HG03159 (cell line): ENCODE measurements at regions not wholly inside any gene's neighbourhood (a gene's known extent, or its start where the extent isn't known, plus 50 kb on each side); places are given as distances from the start of the nearest gene placed in this dataset.

Experiments
- ATAC-seq: cut with Tn5 transposase; IDR thresholded peaks from one replicate; pipeline ENCODE4 v1.9.1; 2021; ENCODE audit warnings: mild to moderate bottlenecking, moderate library complexity; ENCODE audit not compliant: unreplicated experiment

GRCh38 chr11:76298255-76298654, 82.7 kb downstream of the THAP12 start:
- ATAC-seq, result no peak

DNA sequence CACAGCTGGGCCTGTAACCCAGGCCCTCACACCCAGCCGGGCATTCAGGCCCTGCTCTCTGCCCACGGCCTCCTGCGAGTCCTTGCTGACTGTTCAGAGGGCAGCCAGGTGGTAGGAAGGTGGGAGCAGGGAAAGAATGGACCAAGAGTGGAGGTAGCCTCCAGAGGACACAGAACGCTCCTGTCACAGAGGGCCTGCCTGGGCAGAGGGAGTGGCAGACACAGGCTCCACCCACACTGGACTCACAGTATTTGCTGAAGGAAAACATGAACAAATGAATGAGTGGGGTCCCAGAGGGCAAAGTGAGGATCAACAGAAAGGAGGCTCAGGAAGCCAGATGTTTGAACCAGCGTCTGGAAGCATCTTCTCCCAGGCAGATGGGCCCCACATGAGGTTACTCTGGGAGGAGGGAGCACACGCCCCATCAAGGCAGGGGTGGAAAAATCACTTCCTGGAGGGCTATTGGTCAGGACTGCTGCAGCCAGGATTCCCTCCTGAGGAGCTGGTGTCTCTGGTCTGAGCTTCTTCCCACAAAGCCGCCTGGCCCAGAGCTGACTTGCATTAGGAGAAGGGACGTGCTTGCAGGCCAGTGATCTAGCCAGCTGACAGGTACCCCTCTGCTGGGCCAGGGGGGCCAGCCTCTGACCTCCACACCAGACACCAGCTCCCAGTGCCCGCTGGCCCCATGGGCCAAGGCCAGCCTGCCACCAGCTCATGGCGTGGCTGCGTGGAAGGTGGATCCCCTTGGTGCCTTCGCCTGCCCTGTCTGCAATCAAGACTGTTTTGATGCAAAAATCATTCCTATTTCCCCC, 84.0 kb downstream of the THAP12 start:
- ATAC-seq, result no peak

- peak; percentile 62 for ATAC-seq
These were observed 86.9 kb upstream of the WNT11 start for GRCh38 chr11:76293189-76293631.

- no peak for ATAC-seq
These were observed 86.4 kb upstream of the WNT11 start for GRCh38 chr11:76292583-76293188.

GRCh38 chr11:76291576-76292526, 85.5 kb upstream of the WNT11 start:
- ATAC-seq, result no peak

DNA sequence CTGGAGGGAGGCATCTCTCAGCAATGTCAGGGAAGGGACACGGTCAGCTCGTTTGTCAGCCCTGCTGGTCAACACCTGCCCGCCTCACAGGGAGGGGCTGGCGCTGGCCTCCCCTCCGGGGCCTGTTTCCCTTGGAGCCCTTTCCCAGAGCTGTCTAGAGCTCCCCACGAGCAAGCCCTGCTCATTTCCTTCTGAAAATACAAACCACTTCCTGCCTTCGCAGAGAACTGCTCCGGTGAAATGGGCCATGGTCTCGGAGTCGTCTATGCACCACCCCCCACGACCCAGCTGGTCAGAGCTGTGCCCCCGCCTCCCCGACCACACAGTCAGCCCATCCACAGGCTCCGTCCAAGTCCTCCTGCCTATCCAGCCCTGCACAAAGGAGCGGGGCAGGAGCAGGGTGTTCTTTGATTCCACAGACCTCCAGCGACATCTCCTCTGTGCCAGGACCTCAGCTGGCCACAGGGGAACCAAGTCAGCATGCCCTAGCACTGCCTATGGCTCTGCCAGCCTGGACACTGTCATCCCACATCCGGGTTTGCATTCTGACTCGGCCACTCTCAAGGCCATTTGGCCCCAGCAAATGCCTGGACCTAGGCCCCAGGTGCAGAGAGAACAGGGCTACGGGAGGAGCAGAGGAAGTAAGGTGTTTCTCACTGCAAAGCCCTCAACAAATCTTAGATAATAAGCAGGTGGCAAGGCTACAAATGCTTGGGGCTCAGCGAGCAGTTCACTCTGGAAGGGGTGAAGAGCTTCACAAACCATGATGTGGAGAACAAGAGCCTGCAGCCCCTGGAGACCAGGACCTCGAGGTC, 82.1 kb upstream of the WNT11 start:
- no peak for ATAC-seq

DNA sequence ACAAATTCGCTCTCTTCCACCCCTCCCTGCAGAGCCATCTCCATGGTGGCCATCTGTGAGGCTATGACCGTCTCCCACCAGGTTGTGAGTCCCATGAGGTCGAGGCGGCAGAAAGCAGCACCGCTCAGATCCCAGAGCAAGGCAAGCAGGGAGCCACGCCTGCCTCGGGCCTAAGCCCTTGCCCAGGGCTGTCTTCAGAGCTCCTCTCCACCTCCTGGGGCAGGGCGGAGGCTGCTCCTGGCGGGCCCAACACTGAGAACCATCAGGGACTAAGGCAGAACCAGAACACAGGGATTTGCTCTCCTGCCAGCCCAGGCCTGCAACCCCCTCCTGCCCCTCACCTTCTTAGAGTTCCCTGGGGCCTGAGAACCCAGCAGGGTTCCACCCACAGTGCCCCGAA, 80.9 kb upstream of the WNT11 start:
- ATAC-seq, result no peak

GRCh38 chr11:76285397-76286104, 79.2 kb upstream of the WNT11 start:
- no peak for ATAC-seq

DNA sequence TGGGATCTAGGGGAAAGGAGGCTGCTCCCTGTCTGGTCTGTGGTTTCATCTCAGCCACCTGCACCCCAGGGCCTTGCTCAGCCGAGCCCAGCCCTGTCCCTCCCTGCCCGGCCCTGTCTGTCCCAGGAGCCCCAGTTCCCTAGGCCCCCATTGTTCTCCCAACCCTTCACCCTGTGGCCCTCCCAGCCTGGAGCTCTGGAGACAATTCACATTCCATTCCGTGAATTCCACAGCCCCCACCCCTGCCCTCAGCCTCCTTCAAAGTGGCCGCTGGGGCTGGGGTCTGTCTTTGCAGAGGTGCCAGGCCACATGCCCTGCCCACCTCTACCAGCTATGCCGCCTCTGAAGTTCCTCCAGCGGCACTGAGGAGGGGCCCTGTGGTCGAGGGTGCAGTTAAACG, 77.9 kb upstream of the WNT11 start:
- no peak for ATAC-seq

GRCh38 chr11:76282811-76283595, 76.7 kb upstream of the WNT11 start:
- ATAC-seq, result no peak

GRCh38 chr11:76282172-76282571, 75.9 kb upstream of the WNT11 start:
- no peak for ATAC-seq

GRCh38 chr11:76281558-76281906, 75.2 kb upstream of the WNT11 start:
- no peak for ATAC-seq

GRCh38 chr11:76280882-76281557, 74.7 kb upstream of the WNT11 start:
- no peak for ATAC-seq

DNA sequence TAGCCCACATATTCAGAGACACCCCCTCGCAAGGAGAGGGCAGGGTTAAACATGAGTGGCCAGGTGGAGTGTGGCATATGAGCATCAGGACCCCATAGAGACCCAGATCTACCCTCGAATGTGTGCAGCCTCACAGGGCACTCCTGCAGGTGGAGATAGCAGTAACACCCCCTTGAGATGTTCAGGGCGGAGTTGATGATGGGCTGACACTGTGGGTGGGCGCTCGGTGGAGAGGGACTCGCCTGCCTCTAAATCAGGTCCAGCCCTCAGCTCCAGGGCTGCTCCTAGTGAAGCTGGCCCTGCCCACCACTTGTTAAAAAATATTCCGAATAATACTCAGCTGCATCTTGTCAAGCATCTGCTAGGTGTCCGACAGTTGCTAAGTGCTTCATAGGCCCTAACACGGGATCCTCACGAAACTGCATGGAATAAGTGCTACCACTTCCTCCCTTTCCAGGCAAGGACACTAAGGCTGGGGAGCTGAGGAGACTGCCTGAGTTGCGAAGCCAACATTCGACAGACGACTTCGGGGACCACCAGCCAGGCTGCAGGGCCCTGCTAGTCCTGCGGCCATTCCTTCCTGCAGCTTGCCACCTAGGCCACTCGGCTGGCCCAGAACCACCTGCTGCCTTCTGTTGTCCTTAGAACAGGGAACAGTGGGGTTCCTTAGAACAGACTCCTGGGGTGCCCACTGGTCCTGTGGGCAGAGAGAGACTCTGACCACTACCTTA, 74.0 kb upstream of the WNT11 start:
- no peak for ATAC-seq

DNA sequence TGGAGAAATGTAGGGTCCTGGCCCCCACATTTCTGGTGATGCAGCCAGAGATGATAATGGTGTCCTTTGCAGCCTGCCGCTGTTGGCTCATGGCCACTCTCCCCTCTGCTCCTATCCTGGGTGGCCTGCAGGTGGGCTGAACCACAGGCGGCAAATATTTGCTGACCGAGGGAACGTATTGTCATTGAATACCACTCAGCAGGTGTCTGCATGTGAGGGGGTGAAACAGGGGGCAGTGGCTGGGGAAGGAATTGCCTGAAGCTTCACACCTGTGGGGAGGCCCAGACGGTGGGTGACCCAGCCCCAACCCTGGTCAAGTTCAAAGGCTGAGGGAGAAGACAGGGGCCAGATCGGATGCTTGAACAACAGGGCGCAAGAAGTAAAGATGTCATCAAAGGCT, 73.3 kb upstream of the WNT11 start:
- no peak for ATAC-seq

- no peak for ATAC-seq
These were observed 72.7 kb upstream of the WNT11 start for GRCh38 chr11:76279038-76279437.

DNA sequence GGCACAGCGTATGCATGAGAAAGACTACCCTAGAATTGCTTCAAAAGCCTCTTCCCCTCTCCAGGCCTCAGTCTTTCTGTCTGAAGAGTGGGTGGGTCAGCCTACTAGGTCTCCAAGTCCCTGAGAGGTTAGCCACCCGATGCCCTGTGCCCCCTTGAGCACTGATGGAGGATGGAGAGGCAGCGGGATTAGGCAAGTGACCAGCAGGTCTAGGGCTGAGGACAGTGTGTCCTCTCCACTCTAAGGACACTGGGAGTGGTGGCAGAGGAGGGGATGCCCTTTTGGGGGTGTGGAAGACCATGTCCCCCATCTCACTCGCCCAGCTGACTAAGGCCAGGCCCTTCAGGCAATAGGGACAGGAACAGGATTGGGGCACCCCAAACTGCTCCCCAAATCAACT, 72.2 kb upstream of the WNT11 start:
- no peak for ATAC-seq
